NCI-H748 treated with DMSO at 0.1 percent for 48 hours (cell line): ENCODE measurements at regions not wholly inside any gene's neighbourhood (a gene's known extent, or its start where the extent isn't known, plus 50 kb on each side); places are given as distances from the start of the nearest gene placed in this dataset.
"Not testable (repeated sequence)": the region's sequence is repeated elsewhere in the genome, so short reads cannot be mapped to it uniquely, and the experiment has no call there.

Experiments
- DNase-seq: peaks from one replicate; lab custom pipeline; 2025; lab: John Stamatoyannopoulos, UW

DNA sequence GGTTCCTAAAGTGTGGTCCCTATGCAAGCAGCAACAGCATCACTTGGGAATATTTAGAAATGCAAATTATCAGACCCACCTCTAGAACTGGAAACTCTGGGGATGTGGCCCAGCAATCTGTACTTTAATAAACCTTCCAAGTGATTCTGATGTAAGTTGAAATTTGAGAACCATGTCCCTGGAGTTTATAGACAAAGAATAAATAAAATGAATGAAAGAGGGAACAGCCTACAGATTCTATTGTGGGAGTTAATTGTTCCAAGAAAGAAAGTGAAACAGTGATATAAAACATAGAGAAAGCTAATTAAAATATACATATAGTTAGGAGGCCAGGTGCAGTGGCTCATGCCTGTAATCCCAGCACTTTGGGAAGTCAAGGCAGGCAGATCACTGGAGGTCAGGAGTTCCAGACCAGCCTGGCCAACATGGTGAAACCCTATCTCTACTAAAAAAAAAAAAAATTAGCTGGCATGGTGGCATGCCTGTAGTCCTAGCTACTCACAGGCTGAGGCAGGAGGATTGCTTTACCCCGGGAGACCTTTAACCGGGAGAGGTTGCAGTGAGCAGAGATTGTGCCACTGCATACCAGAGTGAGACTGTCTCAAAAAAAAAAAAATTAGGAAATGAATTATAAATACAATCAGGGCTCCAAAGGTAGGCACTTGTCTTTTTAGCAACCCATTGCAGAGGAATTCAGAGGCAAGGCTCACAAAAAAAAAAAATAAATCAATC, 507.5 kb downstream of the NAV3 start:
- DNase-seq = no peak

DNA sequence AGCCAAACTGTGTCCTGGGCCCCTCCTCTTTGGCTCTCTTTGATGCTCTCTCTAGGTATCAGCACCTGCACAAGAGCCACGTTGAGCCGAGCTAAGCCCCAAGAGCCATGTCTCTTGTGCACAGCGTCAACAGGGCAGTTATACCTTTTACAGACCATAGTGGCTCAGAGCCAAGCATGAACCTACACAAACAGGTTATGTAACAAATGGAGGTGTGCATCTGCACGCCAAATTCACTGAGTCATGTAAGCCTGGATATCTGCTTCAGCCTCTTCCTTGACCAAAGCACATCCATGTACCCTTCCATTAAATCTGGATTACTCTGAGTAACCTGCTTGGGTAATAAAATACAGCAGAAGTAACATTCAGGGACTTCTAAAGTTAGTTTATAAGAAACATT, 509.7 kb downstream of the NAV3 start:
- no peak for DNase-seq

DNA sequence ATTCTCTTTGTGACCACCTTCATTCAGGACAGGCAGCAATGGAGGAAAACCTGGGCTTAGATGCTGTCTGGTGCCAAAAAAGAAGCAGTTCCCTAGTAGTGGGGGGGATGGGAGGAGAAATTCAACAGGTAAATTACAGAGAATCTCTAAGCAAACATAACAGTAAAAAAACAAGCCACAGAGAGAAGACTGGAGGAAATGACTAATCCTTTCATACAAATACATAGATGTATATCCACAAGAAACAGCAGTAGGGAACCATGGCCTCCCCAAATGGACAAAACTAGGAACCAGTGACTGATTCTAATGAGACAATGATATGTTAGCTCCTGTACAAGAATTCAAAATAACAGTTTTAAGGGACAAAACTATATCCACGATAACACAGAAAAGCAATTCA, 513.0 kb downstream of the NAV3 start:
- no peak for DNase-seq

- DNase-seq = no peak
Observed at GRCh38 chr12:78359520-78359919, 505.1 kb upstream of the SYT1 start.

DNA sequence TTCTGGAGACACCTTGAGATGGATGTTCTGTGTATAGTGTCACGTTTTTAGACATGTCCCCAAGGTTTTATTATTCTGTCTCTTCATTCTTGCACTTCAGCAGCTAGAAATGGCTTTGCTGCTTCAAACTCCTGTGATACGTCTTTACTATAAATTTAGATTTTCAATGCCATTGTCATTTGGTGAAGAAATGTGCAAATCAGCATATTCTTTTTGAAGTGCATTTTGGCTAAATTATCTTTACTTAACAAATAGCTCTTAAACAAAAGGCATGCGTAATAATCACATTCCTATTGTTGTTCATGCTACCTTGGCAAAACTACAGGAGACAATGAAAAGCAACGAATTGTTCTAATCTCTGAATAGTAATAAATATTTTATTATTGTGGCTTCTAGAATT, 502.9 kb upstream of the SYT1 start:
- no peak for DNase-seq

- DNase-seq = no peak
Observed at GRCh38 chr12:78371284-78371683, 493.3 kb upstream of the SYT1 start.

GRCh38 chr12:78375461-78375860, 489.1 kb upstream of the SYT1 start:
- no peak for DNase-seq

- DNase-seq = no peak
Observed at GRCh38 chr12:78376257-78376656, 488.3 kb upstream of the SYT1 start.

GRCh38 chr12:78379065-78379464, 485.5 kb upstream of the SYT1 start:
- DNase-seq = not testable (repeated sequence)

GRCh38 chr12:78383414-78383813, 481.2 kb upstream of the SYT1 start:
- no peak for DNase-seq

DNA sequence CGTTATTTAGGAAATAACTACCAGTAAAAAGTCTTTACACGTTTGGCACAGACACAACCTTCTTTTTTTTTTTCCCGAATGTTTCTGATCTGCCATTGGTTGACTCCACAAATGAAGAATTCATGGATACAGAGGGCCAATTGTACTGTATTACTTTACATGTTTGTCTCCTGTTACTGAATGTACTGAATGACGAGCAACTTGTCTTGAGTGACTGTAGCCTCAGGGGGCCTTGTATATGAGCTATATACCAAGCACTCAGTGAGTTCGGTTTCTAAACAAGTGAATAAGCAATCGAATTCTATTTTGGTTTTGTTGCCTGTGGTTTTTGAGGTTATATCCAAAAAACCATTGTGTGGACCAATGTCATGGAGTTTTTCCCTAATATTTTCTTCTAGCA, 480.0 kb upstream of the SYT1 start:
- no peak for DNase-seq

DNA sequence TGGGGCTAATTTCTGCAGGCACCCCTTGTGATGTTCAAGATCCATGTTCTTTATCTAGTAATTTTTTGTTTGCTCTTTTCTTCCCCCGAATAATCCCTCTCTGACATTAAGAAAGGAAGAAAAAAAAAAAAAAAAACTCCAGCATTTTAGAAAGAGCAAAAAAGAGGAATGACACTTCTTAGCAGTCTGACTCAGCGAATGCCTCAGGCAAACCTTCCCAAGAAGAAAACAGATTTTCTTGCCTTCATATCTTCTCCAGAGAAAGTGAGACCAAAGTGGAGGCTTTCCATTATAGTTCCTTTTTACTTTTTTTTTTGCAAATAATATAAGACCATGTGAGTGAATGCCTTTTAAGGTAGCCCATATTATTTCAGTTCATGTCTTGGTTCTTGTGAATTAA, 479.0 kb upstream of the SYT1 start:
- no peak for DNase-seq

DNA sequence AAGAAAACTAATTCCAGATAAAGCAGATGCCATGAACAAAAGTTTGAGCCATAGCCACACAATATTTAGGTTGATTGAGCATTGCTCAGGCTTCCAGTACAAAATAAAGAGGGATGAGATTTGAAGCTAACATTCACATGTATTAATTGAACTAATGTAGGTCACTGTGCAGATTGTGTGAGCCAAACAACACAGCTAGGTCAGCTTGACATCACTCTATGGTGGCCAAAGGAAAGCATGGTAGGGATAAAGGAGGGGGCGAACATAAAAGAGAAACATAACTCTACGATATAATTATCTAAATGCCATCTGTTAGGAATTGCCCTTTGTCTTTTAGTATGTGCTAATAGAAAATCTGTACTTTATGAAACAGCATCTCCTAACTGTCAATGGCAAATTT, 477.7 kb upstream of the SYT1 start:
- no peak for DNase-seq

- no peak for DNase-seq
Observed at GRCh38 chr12:78387721-78388120, 476.9 kb upstream of the SYT1 start.

- DNase-seq = no peak
Observed at GRCh38 chr12:78388461-78388860, 476.1 kb upstream of the SYT1 start.

- no peak for DNase-seq
Observed at GRCh38 chr12:78390920-78391319, 473.7 kb upstream of the SYT1 start.

DNA sequence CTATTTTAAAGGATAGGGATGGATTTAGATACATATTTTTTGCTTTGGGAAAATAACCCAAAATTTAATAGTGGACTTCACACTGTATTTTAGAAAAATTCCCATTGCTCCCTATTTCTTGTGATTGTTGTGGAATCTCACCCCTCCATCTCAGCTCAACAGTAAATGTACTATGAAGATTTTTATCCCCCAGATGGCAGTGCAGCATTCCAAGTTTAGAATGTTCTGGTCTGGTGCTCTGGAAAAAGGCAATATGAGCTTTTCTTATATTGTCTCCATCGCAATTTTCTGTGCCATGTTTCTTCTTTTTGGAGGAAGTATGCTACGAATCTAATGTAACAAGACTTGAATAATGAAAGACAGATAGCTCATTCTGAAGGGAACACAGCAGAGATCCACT, 471.7 kb upstream of the SYT1 start:
- DNase-seq = no peak

DNA sequence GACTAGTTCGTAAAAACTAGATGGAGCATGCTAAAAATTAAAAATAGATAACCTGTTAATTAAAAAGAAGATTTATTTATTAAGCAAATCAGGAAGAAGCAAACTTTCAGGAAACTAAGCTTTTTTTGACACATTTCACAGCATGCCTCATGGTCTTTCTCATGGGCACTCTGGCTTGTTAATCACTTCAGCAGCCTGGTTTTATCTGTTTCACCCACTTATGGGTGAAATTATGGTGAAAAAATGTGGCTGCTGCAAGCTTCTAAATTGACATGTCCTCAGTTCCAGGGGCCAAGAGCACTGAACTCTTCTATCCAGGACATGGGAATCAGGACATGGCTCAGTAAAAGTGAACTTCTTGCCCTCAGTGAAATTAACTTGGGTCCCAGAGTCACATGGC, 468.6 kb upstream of the SYT1 start:
- DNase-seq = no peak

- DNase-seq = no peak
Observed at GRCh38 chr12:78396538-78396937, 468.0 kb upstream of the SYT1 start.

- no peak for DNase-seq
Observed at GRCh38 chr12:78398750-78399149, 465.8 kb upstream of the SYT1 start.

GRCh38 chr12:78402366-78403134, 462.0 kb upstream of the SYT1 start:
- peak; percentile 26 for DNase-seq

GRCh38 chr12:78403136-78403535, 461.4 kb upstream of the SYT1 start:
- no peak for DNase-seq

DNA sequence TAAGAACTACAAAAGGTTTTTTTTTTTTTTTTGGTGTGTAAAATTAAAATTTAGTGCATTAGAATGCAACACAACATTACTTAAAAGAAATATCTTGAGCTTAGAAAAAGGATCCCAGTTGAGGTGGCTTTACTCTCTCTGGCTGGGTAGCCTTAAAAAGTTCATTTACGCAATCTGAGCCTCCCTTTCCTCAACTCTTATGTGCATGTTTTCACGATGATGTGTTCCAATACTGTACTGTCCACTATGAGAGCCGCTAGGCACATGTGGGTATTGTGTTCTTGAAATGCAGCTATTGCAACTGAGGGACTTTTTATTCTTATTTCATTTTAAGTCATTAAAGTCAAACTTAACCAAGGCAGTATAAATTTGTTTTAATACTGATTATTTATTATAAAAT, 460.9 kb upstream of the SYT1 start:
- DNase-seq = no peak

DNA sequence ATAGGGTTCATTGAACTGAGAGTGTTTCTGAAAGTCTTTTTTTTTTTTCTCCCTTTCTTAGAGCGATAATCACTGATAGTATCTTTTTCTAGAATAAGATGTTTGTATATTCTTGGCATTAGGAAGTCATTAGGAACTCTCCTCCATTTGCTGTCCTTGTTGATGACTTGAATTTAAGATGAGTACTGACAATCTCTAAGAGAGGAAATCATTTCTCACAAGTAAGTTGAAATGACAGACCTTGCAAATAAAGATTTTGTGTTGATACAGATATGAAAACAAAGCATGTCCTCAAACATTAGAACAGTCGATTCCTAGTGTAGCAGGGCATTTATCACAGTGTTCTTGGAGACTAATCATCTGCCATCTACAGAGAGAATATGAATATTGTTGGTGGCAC, 458.4 kb upstream of the SYT1 start:
- no peak for DNase-seq
